Esophagus muscularis mucosa (tissue), 4 donors: ENCODE measurements at regions not wholly inside any gene's neighbourhood (a gene's known extent, or its start where the extent isn't known, plus 50 kb on each side); places are given as distances from the start of the nearest gene placed in this dataset.

Source experiments
- EP300 ChIP-seq: sonication (generic); formaldehyde crosslinking; IDR thresholded peaks from one replicate; pipeline ENCODE4 v1.6.1; 2017; ENCODE audit warnings: antibody characterized with exemption
- POLR2A ChIP-seq: fragments of 450-650 bp; IDR thresholded peaks from one replicate; pipeline ENCODE4 v1.6.1; 2017; ENCODE audit warnings: antibody characterized with exemption, moderate library complexity, mild to moderate bottlenecking, low read depth
- TF ChIP-seq, protein P1 (sequence below), 3 experiments: fragments of 200-600 bp in 2 of 3; fragments of 450-650 bp in 1 of 3; sonication (generic) in 2 of 3; IDR thresholded peaks; one replicate each; pipeline ENCODE4 v1.5.1; 2017 to 2019; ENCODE audit warnings: antibody characterized with exemption in 3 of 3, mild to moderate bottlenecking in 2 of 3, moderate library complexity in 1 of 3

DNA sequence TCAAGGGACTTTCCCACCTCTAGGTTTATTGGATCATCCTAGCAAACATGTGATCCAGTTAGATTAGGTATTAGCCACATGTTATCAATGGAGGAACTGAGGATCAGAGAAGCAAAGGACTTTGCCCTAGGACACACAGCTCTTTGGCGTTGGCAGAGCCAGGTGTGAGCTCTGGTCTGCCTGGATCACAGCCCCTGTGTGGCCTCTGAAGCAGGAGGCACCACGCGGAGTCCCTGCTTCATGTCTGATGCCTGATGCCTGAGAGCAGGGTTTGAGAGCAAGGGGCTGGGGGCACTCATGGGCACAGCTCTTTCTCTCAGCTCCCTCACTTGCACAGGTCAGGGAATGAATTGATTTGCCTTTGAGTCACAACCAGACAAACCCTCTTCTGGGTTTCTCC lies 64.7 kb upstream of the CTBP2 start:
- TF ChIP-seq, protein P1, sequence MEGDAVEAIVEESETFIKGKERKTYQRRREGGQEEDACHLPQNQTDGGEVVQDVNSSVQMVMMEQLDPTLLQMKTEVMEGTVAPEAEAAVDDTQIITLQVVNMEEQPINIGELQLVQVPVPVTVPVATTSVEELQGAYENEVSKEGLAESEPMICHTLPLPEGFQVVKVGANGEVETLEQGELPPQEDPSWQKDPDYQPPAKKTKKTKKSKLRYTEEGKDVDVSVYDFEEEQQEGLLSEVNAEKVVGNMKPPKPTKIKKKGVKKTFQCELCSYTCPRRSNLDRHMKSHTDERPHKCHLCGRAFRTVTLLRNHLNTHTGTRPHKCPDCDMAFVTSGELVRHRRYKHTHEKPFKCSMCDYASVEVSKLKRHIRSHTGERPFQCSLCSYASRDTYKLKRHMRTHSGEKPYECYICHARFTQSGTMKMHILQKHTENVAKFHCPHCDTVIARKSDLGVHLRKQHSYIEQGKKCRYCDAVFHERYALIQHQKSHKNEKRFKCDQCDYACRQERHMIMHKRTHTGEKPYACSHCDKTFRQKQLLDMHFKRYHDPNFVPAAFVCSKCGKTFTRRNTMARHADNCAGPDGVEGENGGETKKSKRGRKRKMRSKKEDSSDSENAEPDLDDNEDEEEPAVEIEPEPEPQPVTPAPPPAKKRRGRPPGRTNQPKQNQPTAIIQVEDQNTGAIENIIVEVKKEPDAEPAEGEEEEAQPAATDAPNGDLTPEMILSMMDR (IDR thresholded peaks at IDR 0.05), result no peak
- TF ChIP-seq EP300 (no peak), POLR2A (no peak)
